RPMI7951 (cell line): ENCODE measurements at regions not wholly inside any gene's neighbourhood (a gene's known extent, or its start where the extent isn't known, plus 50 kb on each side); places are given as distances from the start of the nearest gene placed in this dataset.
"Not testable (repeated sequence)": the region's sequence is repeated elsewhere in the genome, so short reads cannot be mapped to it uniquely, and the experiment has no call there.

Experiments used
- DNase-seq: peaks from one replicate; pipeline ENCODE4 v3.0.0-alpha.2; 2012; ENCODE audit warnings: low read depth

GRCh38 chr2:2484301-2484700 is 153.2 kb upstream of the MYT1L start:
- DNase-seq, result no peak

GRCh38 chr2:2482851-2483250 is 151.8 kb upstream of the MYT1L start:
- no peak for DNase-seq

- DNase-seq, result no peak
Measured at GRCh38 chr2:2472881-2473280, 141.8 kb upstream of the MYT1L start.

- no peak for DNase-seq
Measured at GRCh38 chr2:2472044-2472443, 141.0 kb upstream of the MYT1L start.

- no peak for DNase-seq
Measured at GRCh38 chr2:2466534-2466933, 135.5 kb upstream of the MYT1L start.

GRCh38 chr2:2464643-2465042 is 133.6 kb upstream of the MYT1L start:
- DNase-seq, result no peak

- peak; percentile 2 for DNase-seq
Measured at GRCh38 chr2:2464094-2464493, 133.0 kb upstream of the MYT1L start.

- DNase-seq, result no peak
Measured at GRCh38 chr2:2456721-2457120, 125.6 kb upstream of the MYT1L start.

GRCh38 chr2:2455151-2455550 is 124.1 kb upstream of the MYT1L start:
- DNase-seq, result no peak

- DNase-seq, result no peak
Measured at GRCh38 chr2:2452961-2453360, 121.9 kb upstream of the MYT1L start.

- not testable (repeated sequence) for DNase-seq
Measured at GRCh38 chr2:2451275-2451674, 120.2 kb upstream of the MYT1L start.

- DNase-seq, result no peak
Measured at GRCh38 chr2:2448178-2448577, 117.1 kb upstream of the MYT1L start.

- DNase-seq, result no peak
Measured at GRCh38 chr2:2422621-2423020, 91.5 kb upstream of the MYT1L start.

GRCh38 chr2:2413525-2413924 is 82.5 kb upstream of the MYT1L start:
- DNase-seq, result no peak

- no peak for DNase-seq
Measured at GRCh38 chr2:2410987-2411386, 79.9 kb upstream of the MYT1L start.

GRCh38 chr2:2409481-2409880 is 78.4 kb upstream of the MYT1L start:
- no peak for DNase-seq

GRCh38 chr2:2405780-2406179 is 74.7 kb upstream of the MYT1L start:
- no peak for DNase-seq

- no peak for DNase-seq
Measured at GRCh38 chr2:2400286-2401038, 69.4 kb upstream of the MYT1L start.

GRCh38 chr2:2399396-2399795 is 68.3 kb upstream of the MYT1L start:
- DNase-seq, result no peak

GRCh38 chr2:2392332-2392731 is 61.3 kb upstream of the MYT1L start:
- no peak for DNase-seq

GRCh38 chr2:2389215-2389614 is 58.1 kb upstream of the MYT1L start:
- DNase-seq, result no peak
